ENCODE measurements at regions not wholly inside any gene's neighbourhood (a gene's known extent, or its start where the extent isn't known, plus 50 kb on each side); places are given as distances from the start of the nearest gene placed in this dataset.
"Not testable (repeated sequence)": the region's sequence is repeated elsewhere in the genome, so short reads cannot be mapped to it uniquely, and the experiment has no call there.

GRCh38 chr17:20633268-20634059, 53.9 kb downstream of the CDRT15L2 start:
- DNase-seq (ENCODE audit: low read depth), result not testable (repeated sequence)

DNA sequence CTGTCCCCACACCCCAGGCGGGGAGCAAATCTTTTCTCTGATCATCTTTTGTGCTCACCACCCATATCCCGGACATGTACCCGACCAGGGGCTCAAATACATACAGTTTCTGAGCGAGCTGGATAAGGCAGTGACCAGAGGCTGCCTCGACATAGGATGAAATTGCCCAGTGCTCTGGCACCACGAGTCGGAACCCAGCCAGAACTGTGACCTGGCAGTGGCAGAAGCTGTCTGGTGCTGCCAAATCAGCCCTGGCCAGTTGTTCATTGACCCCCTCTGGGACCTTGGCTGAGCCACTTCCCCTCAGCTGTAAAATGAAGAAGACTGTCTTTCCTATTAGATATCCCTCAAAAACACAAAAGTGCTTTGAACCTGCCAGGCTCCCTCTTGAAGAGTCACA, 60.6 kb downstream of the CDRT15L2 start:
- DNase-seq (ENCODE audit: low read depth), result not testable (repeated sequence)

DNA sequence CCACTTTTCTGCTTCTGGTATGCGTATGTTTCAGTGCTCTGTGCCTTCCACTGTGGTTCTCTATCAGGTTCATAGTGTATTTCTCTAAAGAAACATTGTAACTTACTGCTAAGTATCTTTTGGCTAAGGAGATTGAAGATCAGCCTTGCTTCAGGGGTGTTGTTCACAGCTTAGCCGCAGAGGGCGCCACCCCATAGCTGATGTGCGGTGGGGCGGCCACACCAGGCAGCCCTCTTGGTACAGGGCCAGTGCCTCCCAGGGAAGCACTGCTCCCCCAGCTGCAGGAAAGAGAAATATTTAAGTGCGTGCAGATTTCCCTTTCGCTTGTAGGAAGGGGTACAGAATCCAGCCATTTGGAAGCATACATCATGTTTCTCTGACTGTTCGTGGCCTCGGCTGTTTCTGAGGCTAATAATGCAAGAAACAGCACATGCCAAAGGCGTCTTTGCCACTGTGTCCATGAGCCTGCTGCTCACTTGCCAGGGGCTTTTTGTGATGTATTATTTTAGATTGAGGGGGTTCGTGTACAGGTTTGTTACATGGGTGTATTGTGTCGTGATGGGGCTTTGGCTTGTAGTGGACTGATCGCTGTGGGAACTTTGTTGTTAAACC, 67.2 kb downstream of the CDRT15L2 start:
- not testable (repeated sequence) for DNase-seq (ENCODE audit: low read depth)

DNA sequence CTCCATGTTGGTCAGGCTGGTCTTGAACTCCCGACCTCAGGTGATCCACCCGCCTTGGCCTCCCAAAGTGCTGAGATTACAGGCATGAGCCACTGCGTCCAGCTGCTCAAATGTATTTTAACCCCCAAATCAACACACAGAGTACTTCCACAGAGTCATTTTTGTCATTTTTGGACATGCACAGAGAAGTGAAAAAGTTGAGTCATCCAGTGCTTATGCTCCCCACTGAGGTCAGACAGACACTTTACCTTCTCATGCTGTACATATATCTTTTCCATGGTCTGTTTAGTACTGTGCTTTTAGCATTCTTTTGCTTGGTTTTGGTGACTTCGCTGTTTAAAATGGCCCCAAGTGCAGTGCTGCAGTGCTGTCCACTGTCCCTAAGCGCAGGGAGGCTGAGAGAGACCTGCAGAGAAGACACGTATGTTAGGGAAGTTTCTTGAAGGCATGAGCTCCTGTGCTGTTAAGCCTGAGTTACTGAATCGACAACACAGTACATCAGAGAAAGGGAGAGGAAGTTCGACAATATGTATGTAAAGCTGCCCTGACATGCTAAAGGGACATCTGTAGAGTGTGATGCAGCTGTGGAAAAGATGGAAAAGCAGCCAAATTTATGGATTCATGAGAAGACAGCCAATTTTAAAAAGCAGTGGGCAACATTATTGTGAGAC, 69.7 kb downstream of the CDRT15L2 start:
- not testable (repeated sequence) for DNase-seq (ENCODE audit: low read depth)

DNA sequence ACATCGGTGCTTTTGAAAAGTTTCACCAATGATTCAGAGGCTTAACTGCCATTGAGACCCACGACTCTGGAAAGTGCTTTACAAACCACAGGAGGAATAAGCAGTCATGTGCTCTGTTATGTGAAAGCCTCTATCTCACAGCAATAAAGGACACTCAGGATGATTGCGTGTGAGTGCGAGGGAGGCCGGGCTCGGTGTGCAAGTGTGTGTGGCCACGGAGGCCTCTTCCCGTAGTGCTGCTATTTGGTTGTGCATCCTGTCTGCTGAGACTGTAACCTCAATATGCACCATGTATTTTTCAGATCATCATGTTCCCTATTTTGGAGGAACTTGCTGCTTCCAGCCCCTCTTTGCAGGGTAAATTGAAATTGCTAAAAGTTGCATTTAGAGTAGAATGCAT, 71.5 kb downstream of the CDRT15L2 start:
- DNase-seq (ENCODE audit: low read depth), result not testable (repeated sequence)

DNA sequence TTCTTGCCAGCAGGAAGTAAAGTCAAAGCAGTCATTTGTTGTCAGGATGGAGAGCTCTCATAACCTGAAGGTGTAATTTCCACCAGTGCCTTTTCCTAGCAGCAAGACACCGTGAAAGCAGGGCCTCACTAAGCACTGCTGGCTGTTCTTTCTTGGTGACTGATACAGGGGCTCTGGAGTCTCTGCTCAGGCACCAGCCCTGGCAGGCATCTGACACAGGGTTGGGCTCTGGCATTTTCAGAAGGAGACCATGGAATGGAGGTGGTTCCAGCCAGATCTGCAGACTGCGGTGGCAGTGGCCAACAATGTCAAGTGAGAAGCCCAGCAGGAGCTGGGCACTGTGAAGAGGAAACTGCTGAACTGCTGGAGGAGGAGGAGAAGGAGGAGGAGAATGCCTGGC, 72.2 kb downstream of the CDRT15L2 start:
- DNase-seq (ENCODE audit: low read depth), result not testable (repeated sequence)

- DNase-seq (ENCODE audit: low read depth), result not testable (repeated sequence)
Measured at GRCh38 chr17:20653391-20653790, 73.9 kb downstream of the CDRT15L2 start.

GRCh38 chr17:20654114-20654513, 74.6 kb downstream of the CDRT15L2 start:
- not testable (repeated sequence) for DNase-seq (ENCODE audit: low read depth)

GRCh38 chr17:20654575-20654974, 75.1 kb downstream of the CDRT15L2 start:
- DNase-seq (ENCODE audit: low read depth), result not testable (repeated sequence)

DNA sequence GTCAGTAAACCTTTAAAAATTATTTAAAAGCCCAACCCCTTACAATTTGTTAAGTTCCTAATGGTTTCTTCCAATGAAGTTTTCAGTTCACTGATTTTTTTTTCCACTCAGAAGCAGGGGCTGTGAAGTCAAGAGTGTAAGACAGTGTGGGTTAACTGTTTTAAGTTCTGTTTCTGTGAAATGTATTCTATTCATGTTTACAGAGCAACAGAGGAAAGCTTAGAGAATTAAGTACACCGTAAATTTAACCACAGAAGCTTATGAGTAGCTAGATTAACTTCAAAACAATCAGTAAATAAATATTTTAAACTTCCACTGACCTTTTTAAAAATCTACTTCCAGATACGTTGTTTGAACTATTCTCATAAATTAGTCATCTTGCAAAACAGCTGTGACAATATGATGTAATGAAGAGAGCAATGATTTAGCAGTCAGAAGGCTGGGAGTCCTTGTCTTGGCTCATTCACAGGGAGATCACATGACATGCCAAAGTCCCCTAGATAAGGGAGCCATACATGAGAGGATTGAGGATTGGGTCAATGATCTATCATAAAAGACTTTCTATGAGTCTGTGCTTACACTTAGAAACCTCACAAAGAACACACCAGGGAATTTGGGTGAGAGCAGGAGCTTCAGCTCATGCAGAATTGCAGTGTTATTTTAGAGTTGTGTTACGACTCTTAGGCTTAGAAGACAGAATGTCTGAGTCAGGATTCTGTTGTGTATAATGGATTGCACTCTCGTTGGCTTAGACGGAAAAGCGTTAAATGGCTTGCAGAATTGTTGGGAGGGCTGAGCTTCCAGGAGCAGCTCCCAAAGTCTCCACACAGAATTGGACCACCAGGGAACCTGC, 85.8 kb downstream of the CDRT15L2 start:
- DNase-seq (ENCODE audit: low read depth), result not testable (repeated sequence)

DNA sequence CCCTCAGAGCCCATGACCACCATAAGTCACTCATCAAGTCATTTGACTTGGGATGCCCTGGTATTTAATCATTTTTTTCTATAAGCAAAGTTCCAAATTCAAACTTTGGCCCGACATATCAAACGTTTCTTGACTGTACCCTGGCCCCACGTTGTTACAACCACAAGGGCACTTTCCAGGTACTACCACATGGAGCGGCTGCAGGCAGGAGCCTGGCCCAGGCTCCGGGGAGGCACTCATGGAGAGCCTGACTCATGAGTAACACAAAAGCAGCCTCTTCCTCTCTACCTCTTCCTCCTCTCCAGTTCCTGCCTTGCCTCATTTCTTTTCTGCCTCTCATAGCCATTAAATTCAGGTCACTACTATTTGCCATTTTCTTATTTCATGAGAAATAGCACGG, 87.2 kb downstream of the CDRT15L2 start:
- not testable (repeated sequence) for DNase-seq (ENCODE audit: low read depth)

DNA sequence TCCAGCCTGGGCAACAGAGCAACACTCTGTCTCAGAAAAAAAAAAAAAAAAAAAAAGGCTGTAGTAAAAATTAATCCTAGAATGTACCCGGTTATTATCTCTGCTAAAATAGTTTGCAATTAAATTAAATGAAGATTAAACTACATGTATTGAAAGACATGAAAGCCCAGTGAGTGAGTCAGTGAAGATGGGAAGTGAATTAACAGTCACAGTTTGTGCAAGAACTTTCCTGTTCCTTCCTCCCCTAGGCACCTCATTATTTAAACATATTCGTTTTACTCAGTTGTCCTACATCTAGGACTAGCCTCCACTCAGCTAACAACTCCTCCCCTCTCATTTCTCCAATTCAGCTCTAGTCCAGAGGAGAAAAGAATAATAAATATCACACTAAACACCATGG, 88.2 kb downstream of the CDRT15L2 start:
- not testable (repeated sequence) for DNase-seq (ENCODE audit: low read depth)

DNA sequence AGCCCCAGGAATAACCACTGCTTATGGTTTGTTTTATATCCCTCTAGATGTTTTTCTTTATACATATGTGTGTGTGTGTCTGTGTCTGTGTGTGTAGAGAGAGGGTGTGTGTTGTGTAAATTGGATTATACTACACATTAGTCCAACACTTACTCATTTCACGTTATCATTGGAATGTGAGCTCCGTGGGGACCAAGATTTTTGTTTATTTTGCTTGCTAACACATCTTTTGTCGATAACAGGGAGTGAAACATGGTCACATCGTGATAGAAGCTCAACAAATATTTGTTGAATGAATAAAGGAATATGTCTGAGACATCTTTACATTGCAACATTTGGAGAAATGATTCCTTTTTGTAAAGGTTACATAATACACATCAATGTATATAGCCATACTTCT, 88.8 kb downstream of the CDRT15L2 start:
- not testable (repeated sequence) for DNase-seq (ENCODE audit: low read depth)

DNA sequence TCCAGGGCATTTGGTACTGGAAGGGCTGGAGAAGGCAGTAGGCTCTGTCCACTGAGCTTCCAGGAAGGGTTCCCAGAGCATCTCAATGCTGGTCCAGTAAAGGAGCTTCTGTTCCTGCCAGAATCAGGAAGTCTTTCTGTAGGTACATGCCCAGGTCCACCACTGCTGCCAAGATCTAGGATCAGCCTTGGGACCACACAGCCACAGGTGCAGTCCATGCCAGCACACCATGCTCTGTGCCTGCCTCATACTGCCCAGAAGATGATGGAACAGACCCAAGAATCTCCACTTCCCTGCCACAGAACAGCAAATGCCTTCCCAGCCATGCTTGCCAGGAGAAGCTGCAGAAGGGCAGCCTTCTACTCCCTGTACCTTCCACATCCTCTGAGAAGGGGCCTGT, 89.3 kb downstream of the CDRT15L2 start:
- not testable (repeated sequence) for DNase-seq (ENCODE audit: low read depth)

DNA sequence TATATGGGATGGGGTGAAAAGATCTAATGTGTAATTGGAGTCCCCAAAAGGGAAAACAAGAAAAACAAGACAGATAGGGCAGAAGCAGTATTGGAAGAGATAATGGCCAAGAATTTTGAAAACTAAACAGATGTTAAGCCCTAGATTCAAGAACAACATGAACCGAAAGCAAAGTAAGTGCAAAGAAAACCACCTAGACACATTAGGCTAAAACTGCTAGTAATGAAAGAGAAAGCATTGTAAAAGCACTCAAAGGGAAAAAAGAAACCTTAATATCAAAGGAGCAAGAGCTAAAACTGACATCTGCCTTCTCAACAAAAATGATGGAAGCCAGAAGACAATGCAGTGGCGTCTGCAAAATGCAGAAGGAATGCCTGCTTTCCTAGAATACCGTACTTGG, 91.0 kb downstream of the CDRT15L2 start:
- DNase-seq (ENCODE audit: low read depth), result not testable (repeated sequence)

- not testable (repeated sequence) for DNase-seq (ENCODE audit: low read depth)
Measured at GRCh38 chr17:20674374-20674773, 94.8 kb downstream of the CDRT15L2 start.

GRCh38 chr17:20675707-20676106, 96.2 kb downstream of the CDRT15L2 start:
- not testable (repeated sequence) for DNase-seq (ENCODE audit: low read depth)

- DNase-seq (ENCODE audit: low read depth), result not testable (repeated sequence)
Measured at GRCh38 chr17:20676656-20677055, 97.1 kb downstream of the CDRT15L2 start.

- DNase-seq (ENCODE audit: low read depth), result not testable (repeated sequence)
Measured at GRCh38 chr17:20677469-20677868, 97.9 kb downstream of the CDRT15L2 start.

- DNase-seq (ENCODE audit: low read depth), result not testable (repeated sequence)
Measured at GRCh38 chr17:20678424-20678823, 98.9 kb downstream of the CDRT15L2 start.

- not testable (repeated sequence) for DNase-seq (ENCODE audit: low read depth)
Measured at GRCh38 chr17:20681746-20682722, 102.5 kb downstream of the CDRT15L2 start.
